PC-3 (cell line): ENCODE measurements at regions not wholly inside any gene's neighbourhood (a gene's known extent, or its start where the extent isn't known, plus 50 kb on each side); places are given as distances from the start of the nearest gene placed in this dataset.
A peak's percentile ranks its signal among the peaks of the same experiment; 100 is the strongest.

Experiments
- ATAC-seq: fragments of 200-7000 bp; cut with Tn5 transposase; 2 replicates; pipeline ENCODE4 v1.9.1; 2020; ENCODE audit warnings: mild to moderate bottlenecking, moderate library complexity
- BruUV-seq: library from RNA; stranded (reverse); fragments of 400-500 nt; replicated peaks from 2 replicates; lab custom pipeline; 2021; lab: Mats Ljungman, UMichigan
- CTCF ChIA-PET: fragments of 300-600 bp; sonication (Branson Sonifier 250); formaldehyde crosslinking; loops from one replicate; lab custom pipeline; 2022; ENCODE audit warnings: antibody characterized with exemption; lab: Charles Lee
- POLR2A ChIA-PET: fragments of 300-600 bp; sonication (Branson Sonifier 250); formaldehyde crosslinking; loops from one replicate; lab custom pipeline; 2022; ENCODE audit warnings: antibody characterized with exemption; ENCODE audit not compliant: unreplicated experiment; lab: Charles Lee
- DNase-seq: peaks from one replicate; pipeline ENCODE4 v3.0.0-alpha.2; 2015
- H2AFZ ChIP-seq: fragments of 300-600 bp; sonication (generic); 2 replicates; pipeline ENCODE4 v1.6.0; 2016; ENCODE audit warnings: antibody characterized with exemption, low read length
- H3F3A ChIP-seq: fragments of 300-600 bp; sonication (generic); one replicate; pipeline ENCODE4 v1.6.0; 2017; ENCODE audit warnings: antibody characterized with exemption, low read length, control low read depth, mild to moderate bottlenecking; ENCODE audit not compliant: unreplicated experiment
- H3K27ac ChIP-seq: fragments of 300-600 bp; sonication (generic); 2 replicates; pipeline ENCODE4 v1.5.1; 2016; ENCODE audit warnings: mild to moderate bottlenecking, low read length
- H3K27me3 ChIP-seq: fragments of 300-600 bp; sonication (generic); 2 replicates; pipeline ENCODE4 v1.6.1; 2016; ENCODE audit warnings: low read length, mixed read lengths
- H3K36me3 ChIP-seq: fragments of 300-600 bp; sonication (generic); 2 replicates; pipeline ENCODE4 v1.6.1; 2016; ENCODE audit warnings: low read depth, mixed run types, low read length, mixed read lengths
- H3K4me1 ChIP-seq: fragments of 300-600 bp; sonication (generic); 2 replicates; pipeline ENCODE4 v1.5.1; 2016; ENCODE audit warnings: low read length; ENCODE audit not compliant: insufficient read depth
- H3K4me2 ChIP-seq: fragments of 300-600 bp; sonication (generic); 2 replicates; pipeline ENCODE4 v1.6.0; 2016; ENCODE audit warnings: low read length
- H3K4me3 ChIP-seq: fragments of 300-600 bp; sonication (generic); 2 replicates; pipeline ENCODE4 v1.5.1; 2016; ENCODE audit warnings: mild to moderate bottlenecking, low read length, mixed read lengths
- H3K79me2 ChIP-seq: fragments of 300-600 bp; sonication (generic); 2 replicates; pipeline ENCODE4 v1.6.1; 2017; ENCODE audit warnings: low read length, mixed read lengths
- H3K9ac ChIP-seq: fragments of 300-600 bp; sonication (generic); 2 replicates; pipeline ENCODE4 v1.6.0; 2016; ENCODE audit warnings: mild to moderate bottlenecking, low read length
- H3K9me2 ChIP-seq: fragments of 300-600 bp; sonication (generic); replicated peaks from 2 replicates; pipeline ENCODE4 v1.6.1; 2016; ENCODE audit warnings: mixed run types, low read length, mixed read lengths
- H3K9me3 ChIP-seq: fragments of 300-600 bp; sonication (generic); 2 replicates; pipeline ENCODE4 v1.6.1; 2016; ENCODE audit warnings: low read length, mixed read lengths
- H4K20me1 ChIP-seq: fragments of 300-600 bp; sonication (generic); 2 replicates; pipeline ENCODE4 v1.6.1; 2016; ENCODE audit warnings: low read length, mixed read lengths
- CTCF ChIP-seq: fragments of 300-600 bp; sonication (generic); conservative IDR thresholded peaks from 2 replicates; pipeline ENCODE4 v1.5.1; 2017; ENCODE audit warnings: antibody characterized with exemption, low read depth, mild to moderate bottlenecking, low read length
- EZH2 ChIP-seq: fragments of 300-600 bp; sonication (generic); IDR thresholded peaks from one replicate; pipeline ENCODE4 v1.6.1; 2017; ENCODE audit warnings: antibody characterized with exemption, mild to moderate bottlenecking, low read length; ENCODE audit not compliant: unreplicated experiment
- EZH2phosphoT487 ChIP-seq: fragments of 300-600 bp; sonication (generic); IDR thresholded peaks from 2 replicates; pipeline ENCODE4 v1.6.1; 2018; ENCODE audit warnings: mild to moderate bottlenecking, antibody characterized with exemption, low read length, borderline replicate concordance
- intact Hi-C: fragments of 100-400 bp; cut with micrococcal nuclease; formaldehyde crosslinking; loops from 2 replicates; pipeline ENCODE4 v1.9.0; 2023

- TF ChIP-seq EZH2phosphoT487 (no peak), CTCF (no peak), EZH2 (no peak)
- ChIA-PET CTCF (no interaction called here), POLR2A (no interaction called here)
- no peaks in the 10 kb centered on the region for H3K27me3 ChIP-seq
- H3K4me3 ChIP-seq: no peak overlapping the region
- H2AFZ ChIP-seq: no peak overlapping the region
- no peaks in the 10 kb centered on the region for H3K9me3 ChIP-seq
- H3K9me2 ChIP-seq: no peaks in the 10 kb centered on the region
- no peaks in the 10 kb centered on the region for H3K4me1 ChIP-seq
- no peaks in the 10 kb centered on the region for H3K79me2 ChIP-seq
- BruUV-seq: no TSS peak
- no peaks in the 10 kb centered on the region for H4K20me1 ChIP-seq
- intact Hi-C loops: no loop called here
- no peak overlapping the region for H3K4me2 ChIP-seq
- no peak overlapping the region for H3K27ac ChIP-seq
- no peaks in the 10 kb centered on the region for H3K36me3 ChIP-seq
- ATAC-seq (no peak), DNase-seq (no peak)
- no peak overlapping the region for H3K9ac ChIP-seq
- no peaks in the 10 kb centered on the region for H3F3A ChIP-seq
Observed at GRCh38 chr1:105934806-105935205, 1121.7 kb upstream of the PRMT6 start.

- ATAC-seq: no peak
- TF ChIP-seq CTCF: no peak
- no peak for TF ChIP-seq EZH2phosphoT487
- TF ChIP-seq EZH2: no peak
- intact Hi-C loops: no loop called here
- no peaks in the 10 kb centered on the region for H3K9me2 ChIP-seq
- no peaks in the 10 kb centered on the region for H3K27me3 ChIP-seq
- H3K27ac ChIP-seq: no peak overlapping the region
- H3K4me2 ChIP-seq: no peak overlapping the region
- H3K79me2 ChIP-seq: no peaks in the 10 kb centered on the region
- ChIA-PET CTCF (no interaction called here), POLR2A (interaction anchor here (0.7 kb wide), 1 partner anchor 159 kb away, joined by 8 read pairs; no protein-coding TSS in a partner anchor)
- no peaks in the 10 kb centered on the region for H3K4me1 ChIP-seq
- H3K36me3 ChIP-seq: no peaks in the 10 kb centered on the region
- BruUV-seq: no TSS peak
- DNase-seq: no peak
- H3K9ac ChIP-seq: no peak overlapping the region
- no peaks in the 10 kb centered on the region for H3K9me3 ChIP-seq
- H4K20me1 ChIP-seq: no peaks in the 10 kb centered on the region
- no peak overlapping the region for H2AFZ ChIP-seq
- H3F3A ChIP-seq: no peaks in the 10 kb centered on the region
- H3K4me3 ChIP-seq: no peak overlapping the region
Observed at GRCh38 chr1:105964879-105965278, 1091.6 kb upstream of the PRMT6 start.

DNA sequence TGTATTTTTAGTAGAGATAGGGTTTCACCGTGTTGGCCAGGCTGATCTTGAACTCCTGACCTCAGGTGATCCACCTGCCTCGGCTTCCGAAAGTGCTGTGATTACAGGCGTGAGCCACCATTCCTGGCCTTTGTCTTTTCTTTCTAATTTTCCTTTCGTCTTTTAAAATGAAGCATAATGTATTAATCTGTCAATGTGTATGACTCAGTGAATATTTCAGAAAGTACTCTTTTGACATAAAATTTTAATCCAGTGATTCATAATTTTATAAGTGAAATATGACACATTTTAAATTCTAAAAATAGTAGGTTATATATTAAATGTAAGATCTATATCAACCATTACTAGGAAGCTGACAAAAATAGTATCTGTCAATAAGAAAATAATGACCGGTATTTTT lies 1059.0 kb upstream of the PRMT6 start:
- peak; percentile 84 for ATAC-seq
- no TSS peak for BruUV-seq
- no peak overlapping the region for H3K4me3 ChIP-seq
- intact Hi-C loops: loop anchor here (2.0 kb wide), 1 partner anchor 27 kb away; no protein-coding TSS in a partner anchor
- ChIA-PET CTCF (no interaction called here), POLR2A (no interaction called here)
- H3K9me2 ChIP-seq: no peaks in the 10 kb centered on the region
- 0 out of 2 replicates have a peak overlapping the region, but pooled peaks have one; percentile 37 for H2AFZ ChIP-seq
- H3K27ac ChIP-seq: peak overlapping the region; percentile 83
- H3K9ac ChIP-seq: no peak overlapping the region
- H4K20me1 ChIP-seq: no peaks in the 10 kb centered on the region
- H3F3A ChIP-seq: no peaks in the 10 kb centered on the region
- H3K27me3 ChIP-seq: no peaks in the 10 kb centered on the region
- H3K36me3 ChIP-seq: no peaks in the 10 kb centered on the region
- H3K4me1 ChIP-seq: peaks cover 14% of the 10 kb centered on the region
- H3K9me3 ChIP-seq: 0 out of 2 replicates have a peak, but pooled peaks cover 4% of the 10 kb centered on the region
- H3K4me2 ChIP-seq: peak overlapping the region; percentile 62
- H3K79me2 ChIP-seq: no peaks in the 10 kb centered on the region
- DNase-seq: peak; percentile 65
- TF ChIP-seq EZH2phosphoT487 (no peak), EZH2 (no peak), CTCF (no peak)
